ENCODE measurements at regions not wholly inside any gene's neighbourhood (a gene's known extent, or its start where the extent isn't known, plus 50 kb on each side); places are given as distances from the start of the nearest gene placed in this dataset.
A peak's percentile ranks its signal among the peaks of the same experiment; 100 is the strongest.

- TF ChIP-seq CTCF (IDR thresholded peaks at IDR 0.05; ENCODE audit: low read depth, low read length) = no peak
- H3K4me3 ChIP-seq (ENCODE audit: low read depth, low read length) = no peak overlapping the region
- peak; percentile 28 for DNase-seq (ENCODE audit: low read depth, low spot score)
- in situ Hi-C loops (cut with HindIII; ENCODE audit: low sequenced_read_pairs) = no loop called here
Measured at GRCh38 chr14:71437870-71438269, 494.4 kb upstream of the RGS6 start.

- DNase-seq (ENCODE audit: low read depth, low spot score) = peak; percentile 76
- in situ Hi-C loops (cut with HindIII; ENCODE audit: low sequenced_read_pairs) = no loop called here
- no peak overlapping the region for H3K4me3 ChIP-seq (ENCODE audit: low read depth, low read length)
- no peak for TF ChIP-seq CTCF (IDR thresholded peaks at IDR 0.05; ENCODE audit: low read depth, low read length)
Measured at GRCh38 chr14:71438684-71439083, 493.5 kb upstream of the RGS6 start.

- H3K4me3 ChIP-seq (ENCODE audit: low read depth, low read length) = no peak overlapping the region
- in situ Hi-C loops (cut with HindIII; ENCODE audit: low sequenced_read_pairs) = no loop called here
- DNase-seq (ENCODE audit: low read depth, low spot score) = no peak
- TF ChIP-seq CTCF (IDR thresholded peaks at IDR 0.05; ENCODE audit: low read depth, low read length) = no peak
Measured at GRCh38 chr14:71441126-71441525, 491.1 kb upstream of the RGS6 start.

GRCh38 chr14:71444030-71444822 lies 488.0 kb upstream of the RGS6 start:
- in situ Hi-C loops (cut with HindIII; ENCODE audit: low sequenced_read_pairs) = no loop called here

GRCh38 chr14:71448431-71449315 lies 483.6 kb upstream of the RGS6 start:
- H3K4me3 ChIP-seq (ENCODE audit: low read depth, low read length) = no peak overlapping the region
- DNase-seq (ENCODE audit: low read depth, low spot score) = no peak
- in situ Hi-C loops (cut with HindIII; ENCODE audit: low sequenced_read_pairs) = no loop called here
- TF ChIP-seq CTCF (IDR thresholded peaks at IDR 0.05; ENCODE audit: low read depth, low read length) = no peak

More at GRCh38 chr14:71444030-71444822, 488.0 kb upstream of the RGS6 start:
- no peak for TF ChIP-seq CTCF (IDR thresholded peaks at IDR 0.05; ENCODE audit: low read depth, low read length)
- no peak overlapping the region for H3K4me3 ChIP-seq (ENCODE audit: low read depth, low read length)
- DNase-seq (ENCODE audit: low read depth, low spot score) = no peak

GRCh38 chr14:71449316-71450055 lies 482.7 kb upstream of the RGS6 start:
- no peak overlapping the region for H3K4me3 ChIP-seq (ENCODE audit: low read depth, low read length)
- DNase-seq (ENCODE audit: low read depth, low spot score) = no peak
- TF ChIP-seq CTCF (IDR thresholded peaks at IDR 0.05; ENCODE audit: low read depth, low read length) = no peak
- in situ Hi-C loops (cut with HindIII; ENCODE audit: low sequenced_read_pairs) = no loop called here

All from astrocyte of the spinal cord (primary cell).